Spleen (tissue), 7 donors: ENCODE measurements at regions not wholly inside any gene's neighbourhood (a gene's known extent, or its start where the extent isn't known, plus 50 kb on each side); places are given as distances from the start of the nearest gene placed in this dataset.

ENCODE experiments used
- CTCF ChIP-seq, 11 experiments: fragments of 200-600 bp in 7 of 11; fragments of 450-650 bp in 4 of 11; sonication (generic) in 4 of 11; IDR thresholded peaks in 8 of 11; conservative IDR thresholded peaks in 3 of 11; 1 replicate in 7 of 11; 2 replicates in 4 of 11; pipeline versions ENCODE4 v1.4.0 to v1.8.0; 2016 to 2021; ENCODE audit warnings: antibody characterized with exemption in 11 of 11, inconsistent platforms in 4 of 11, mild to moderate bottlenecking in 1 of 11
- POLR2AphosphoS5 ChIP-seq, 3 donors: sonication (generic); formaldehyde crosslinking; IDR thresholded peaks; one replicate each; pipeline ENCODE4 v1.5.1; 2017; ENCODE audit warnings: antibody characterized with exemption in 3 of 3
- donor health status: DM: no; HTN: no; CAD: no; lungs with moderate emphysema.
- donor health status: DM: no; HTN: no; CAD: no.
- donor health status: DM: no; HTN: no; CAD: no.

GRCh38 chr7:124679146-124679545, 86.4 kb downstream of the GPR37 start:
- TF ChIP-seq CTCF (IDR thresholded peaks at IDR 0.05 in 8 of 11, conservative IDR thresholded peaks at IDR 0.05 in 3 of 11) (no peak), POLR2AphosphoS5 (IDR thresholded peaks at IDR 0.05) (no peak)
